ENCODE measurements at regions not wholly inside any gene's neighbourhood (a gene's known extent, or its start where the extent isn't known, plus 50 kb on each side); places are given as distances from the start of the nearest gene placed in this dataset.

- Mint-ChIP-seq H3K27ac (no peak overlapping the region), H3K4me1 (ENCODE audit: low read depth) (no peaks in the 10 kb centered on the region), H3K36me3 (ENCODE audit: low read depth) (no peaks in the 10 kb centered on the region), H3K4me3 (no peak overlapping the region), H3K9me3 (peaks cover 2% of the 10 kb centered on the region), H3K27me3 (peaks cover 5% of the 10 kb centered on the region)
- POLR2A ChIA-PET = interaction anchor here (0.6 kb wide), 1 partner anchor 200 kb away, joined by 3 read pairs; no protein-coding TSS in a partner anchor
- TF ChIP-seq, protein P1, sequence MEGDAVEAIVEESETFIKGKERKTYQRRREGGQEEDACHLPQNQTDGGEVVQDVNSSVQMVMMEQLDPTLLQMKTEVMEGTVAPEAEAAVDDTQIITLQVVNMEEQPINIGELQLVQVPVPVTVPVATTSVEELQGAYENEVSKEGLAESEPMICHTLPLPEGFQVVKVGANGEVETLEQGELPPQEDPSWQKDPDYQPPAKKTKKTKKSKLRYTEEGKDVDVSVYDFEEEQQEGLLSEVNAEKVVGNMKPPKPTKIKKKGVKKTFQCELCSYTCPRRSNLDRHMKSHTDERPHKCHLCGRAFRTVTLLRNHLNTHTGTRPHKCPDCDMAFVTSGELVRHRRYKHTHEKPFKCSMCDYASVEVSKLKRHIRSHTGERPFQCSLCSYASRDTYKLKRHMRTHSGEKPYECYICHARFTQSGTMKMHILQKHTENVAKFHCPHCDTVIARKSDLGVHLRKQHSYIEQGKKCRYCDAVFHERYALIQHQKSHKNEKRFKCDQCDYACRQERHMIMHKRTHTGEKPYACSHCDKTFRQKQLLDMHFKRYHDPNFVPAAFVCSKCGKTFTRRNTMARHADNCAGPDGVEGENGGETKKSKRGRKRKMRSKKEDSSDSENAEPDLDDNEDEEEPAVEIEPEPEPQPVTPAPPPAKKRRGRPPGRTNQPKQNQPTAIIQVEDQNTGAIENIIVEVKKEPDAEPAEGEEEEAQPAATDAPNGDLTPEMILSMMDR (IDR thresholded peaks at IDR 0.05) = no peak
- no peak for ATAC-seq
- DNase-seq = no peak
- CTCF ChIA-PET = no interaction called here
- intact Hi-C loops (cut with micrococcal nuclease) = no loop called here
Observed at GRCh38 chr17:72233986-72234385, 113.2 kb downstream of the SOX9 start.

GRCh38 chr17:72234985-72235384 is 114.2 kb downstream of the SOX9 start:
- ChIA-PET POLR2A (no interaction called here), CTCF (no interaction called here)
- Mint-ChIP-seq H3K4me3 (no peak overlapping the region), H3K4me1 (ENCODE audit: low read depth) (no peaks in the 10 kb centered on the region), H3K9me3 (peaks cover 2% of the 10 kb centered on the region), H3K27me3 (peaks cover 5% of the 10 kb centered on the region), H3K27ac (no peak overlapping the region), H3K36me3 (ENCODE audit: low read depth) (no peaks in the 10 kb centered on the region)
- TF ChIP-seq, protein P1 (IDR thresholded peaks at IDR 0.05) = no peak
- ATAC-seq (no peak), DNase-seq (no peak)
- intact Hi-C loops (cut with micrococcal nuclease) = no loop called here

DNA sequence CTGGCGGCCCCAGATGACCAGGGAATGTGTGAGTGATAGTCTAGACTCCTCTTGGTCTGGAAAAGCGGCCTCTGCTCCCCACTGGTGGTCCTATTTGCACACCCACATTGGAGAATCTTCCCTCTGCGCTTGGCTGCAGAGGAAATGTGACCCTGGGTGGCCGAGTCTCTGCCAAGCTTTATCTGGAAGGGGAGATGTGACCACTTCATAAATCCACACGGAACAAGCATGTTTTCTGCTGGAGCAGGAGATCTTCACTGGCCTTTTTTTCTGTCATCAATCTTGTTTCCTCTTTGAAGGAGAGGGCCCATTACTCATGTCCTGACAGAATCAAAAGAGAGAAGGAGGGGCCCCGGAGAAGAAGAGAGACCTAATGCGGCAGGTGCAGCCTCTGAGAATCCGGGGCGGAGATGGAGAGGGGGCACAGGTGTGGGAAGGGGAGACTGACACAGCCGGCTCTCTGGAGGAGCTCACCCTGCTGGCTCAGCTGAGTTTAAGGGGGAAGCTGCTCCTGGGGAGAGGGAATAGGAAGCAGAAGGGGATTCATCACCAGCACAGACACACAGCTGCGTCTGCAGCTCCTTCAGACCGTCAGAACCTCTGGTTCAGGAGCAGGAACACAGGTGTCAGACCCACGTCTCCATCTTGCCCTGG is 116.3 kb downstream of the SOX9 start:
- CTCF ChIA-PET = no interaction called here
- intact Hi-C loops (cut with micrococcal nuclease) = no loop called here
- ATAC-seq = no peak
- TF ChIP-seq, protein P1 (IDR thresholded peaks at IDR 0.05) = no peak
- H3K27ac Mint-ChIP-seq = no peak overlapping the region
- no peaks in the 10 kb centered on the region for H3K36me3 Mint-ChIP-seq (ENCODE audit: low read depth)
- POLR2A ChIA-PET = no interaction called here
- no peak overlapping the region for H3K4me3 Mint-ChIP-seq
- H3K9me3 Mint-ChIP-seq = peaks cover 2% of the 10 kb centered on the region
- H3K27me3 Mint-ChIP-seq = peaks cover 3% of the 10 kb centered on the region
- no peak for DNase-seq
- H3K4me1 Mint-ChIP-seq (ENCODE audit: low read depth) = no peaks in the 10 kb centered on the region

DNA sequence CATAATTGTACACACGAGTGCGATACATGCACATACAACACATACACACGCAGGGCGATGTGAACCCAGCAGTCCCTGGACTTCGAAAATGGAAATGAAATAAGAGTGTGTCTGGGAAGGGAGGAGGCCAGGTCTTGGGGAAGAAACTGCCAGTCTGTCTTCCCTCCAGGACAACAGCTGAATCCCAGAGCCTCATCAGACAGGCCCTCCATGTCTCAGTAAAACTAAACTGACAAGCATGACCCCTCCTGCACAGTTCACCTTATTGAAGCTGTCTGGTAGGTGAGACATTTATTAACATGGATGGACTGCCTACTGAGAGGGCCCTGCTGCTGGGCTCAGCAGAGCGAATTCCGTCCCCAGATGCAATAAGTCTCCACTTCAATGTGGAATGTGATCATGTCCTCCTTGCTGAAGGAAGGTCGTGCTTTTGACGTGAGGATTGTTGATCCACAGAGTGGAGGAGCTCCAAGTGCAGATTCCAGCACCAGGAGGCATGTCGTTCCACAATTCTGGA is 117.4 kb downstream of the SOX9 start:
- H3K27ac Mint-ChIP-seq = no peak overlapping the region
- CTCF ChIA-PET = no interaction called here
- ATAC-seq (no peak), DNase-seq (no peak)
- H3K27me3 Mint-ChIP-seq = peaks cover 3% of the 10 kb centered on the region
- POLR2A ChIA-PET = no interaction called here
- H3K9me3 Mint-ChIP-seq = peaks cover 6% of the 10 kb centered on the region
- H3K36me3 Mint-ChIP-seq (ENCODE audit: low read depth) = no peaks in the 10 kb centered on the region
- no peaks in the 10 kb centered on the region for H3K4me1 Mint-ChIP-seq (ENCODE audit: low read depth)
- no peak overlapping the region for H3K4me3 Mint-ChIP-seq
- TF ChIP-seq, protein P1 (IDR thresholded peaks at IDR 0.05) = no peak
- intact Hi-C loops (cut with micrococcal nuclease) = no loop called here

DNA sequence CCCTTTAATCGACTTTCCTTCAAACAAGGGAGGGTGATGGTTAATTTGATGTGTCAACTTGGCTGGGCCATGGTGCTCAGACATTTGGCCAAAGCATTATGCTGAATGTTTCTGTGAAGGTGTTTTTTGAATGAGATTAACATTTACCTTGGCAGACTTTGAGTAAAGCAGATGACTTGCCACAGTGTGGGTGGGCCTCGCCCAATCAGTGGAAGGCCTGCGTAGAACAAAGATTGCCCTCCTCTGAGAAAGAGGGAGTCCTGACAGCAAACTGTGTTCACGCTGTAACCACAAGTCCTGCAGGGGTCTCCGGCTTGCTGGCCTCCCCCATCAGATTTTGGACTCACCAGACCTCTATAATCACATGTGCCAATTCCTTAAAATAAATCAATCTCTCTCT is 118.7 kb downstream of the SOX9 start:
- TF ChIP-seq, protein P1 (IDR thresholded peaks at IDR 0.05) = no peak
- ChIA-PET POLR2A (no interaction called here), CTCF (no interaction called here)
- DNase-seq = no peak
- no peak for ATAC-seq
- Mint-ChIP-seq H3K27ac (no peak overlapping the region), H3K36me3 (ENCODE audit: low read depth) (peaks cover 2% of the 10 kb centered on the region), H3K9me3 (peaks cover 16% of the 10 kb centered on the region), H3K4me3 (no peak overlapping the region), H3K27me3 (peaks cover 3% of the 10 kb centered on the region), H3K4me1 (ENCODE audit: low read depth) (no peaks in the 10 kb centered on the region)
- intact Hi-C loops (cut with micrococcal nuclease) = no loop called here

Measured in activated CD8-positive, alpha-beta T cell treated with anti-CD3 and anti-CD28 coated beads for 36 hours (primary cell).